GM19239 (cell line): ENCODE measurements at regions not wholly inside any gene's neighbourhood (a gene's known extent, or its start where the extent isn't known, plus 50 kb on each side); places are given as distances from the start of the nearest gene placed in this dataset.

Source experiments
- DNase-seq: peaks from one replicate; pipeline ENCODE4 v3.0.0; 2011; ENCODE audit warnings: low spot score; ENCODE audit not compliant: insufficient read length
- FAIRE-seq: peaks from 2 replicates; lab custom pipeline; 2011; peaks lifted over from hg19 to GRCh38; lab: Jason Lieb, UNC

- no peak for DNase-seq
- no peak for FAIRE-seq
Measured at GRCh38 chr2:220134756-220135534, 507.5 kb downstream of the SLC4A3 start.

- DNase-seq = no peak
- no peak for FAIRE-seq
Measured at GRCh38 chr2:220143336-220143735, 515.9 kb downstream of the SLC4A3 start.

DNA sequence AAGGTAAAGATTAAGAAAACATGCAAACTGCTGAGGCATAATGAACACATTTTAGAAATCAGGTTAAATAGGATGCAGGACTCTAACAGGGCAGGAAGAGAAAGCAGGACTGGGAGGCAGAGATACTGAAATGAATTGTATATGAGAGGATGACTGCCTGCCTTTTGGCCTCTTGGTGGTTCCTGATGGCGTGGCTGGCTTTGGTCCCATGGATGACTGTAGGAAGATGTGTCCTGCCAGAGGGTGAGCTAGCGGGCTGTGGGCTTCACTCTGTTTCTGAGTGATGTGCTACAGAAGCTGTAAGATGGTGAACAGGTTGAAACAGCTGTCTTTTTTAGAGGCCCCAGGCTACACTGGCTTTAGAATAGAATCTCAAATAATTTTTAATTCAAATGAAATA, 517.0 kb downstream of the SLC4A3 start:
- FAIRE-seq = no peak
- no peak for DNase-seq

GRCh38 chr2:220147161-220148038, 520.0 kb downstream of the SLC4A3 start:
- DNase-seq (no peak), FAIRE-seq (no peak)

- no peak for DNase-seq
- FAIRE-seq = no peak
Measured at GRCh38 chr2:220148471-220149248, 521.2 kb downstream of the SLC4A3 start.

GRCh38 chr2:220151341-220151740, 523.9 kb downstream of the SLC4A3 start:
- no peak for FAIRE-seq

GRCh38 chr2:220152281-220152935, 525.0 kb downstream of the SLC4A3 start:
- DNase-seq = no peak
- no peak for FAIRE-seq

More at GRCh38 chr2:220151341-220151740, 523.9 kb downstream of the SLC4A3 start:
- DNase-seq = no peak

- DNase-seq (no peak), FAIRE-seq (no peak)
Measured at GRCh38 chr2:220153118-220153517, 525.7 kb downstream of the SLC4A3 start.

DNA sequence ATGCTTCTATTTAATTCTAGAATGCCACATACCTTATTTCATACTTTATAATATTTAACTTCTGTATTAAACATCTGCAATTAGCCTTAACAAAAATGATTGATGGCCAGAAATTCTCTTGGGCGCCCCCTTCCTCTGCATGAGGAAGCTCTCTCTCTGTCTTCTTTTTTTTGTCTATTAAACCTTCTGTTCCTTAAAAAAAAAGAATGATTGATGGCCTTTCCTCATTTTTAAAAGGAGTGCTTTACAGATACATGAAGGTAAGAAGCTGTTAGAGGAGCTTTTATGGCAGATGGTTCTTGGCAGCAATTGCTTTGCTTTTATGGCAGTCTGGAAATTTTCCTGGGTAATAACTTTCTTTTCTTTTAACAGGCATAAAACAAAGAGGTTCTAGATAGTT, 526.9 kb downstream of the SLC4A3 start:
- FAIRE-seq (no peak), DNase-seq (no peak)

DNA sequence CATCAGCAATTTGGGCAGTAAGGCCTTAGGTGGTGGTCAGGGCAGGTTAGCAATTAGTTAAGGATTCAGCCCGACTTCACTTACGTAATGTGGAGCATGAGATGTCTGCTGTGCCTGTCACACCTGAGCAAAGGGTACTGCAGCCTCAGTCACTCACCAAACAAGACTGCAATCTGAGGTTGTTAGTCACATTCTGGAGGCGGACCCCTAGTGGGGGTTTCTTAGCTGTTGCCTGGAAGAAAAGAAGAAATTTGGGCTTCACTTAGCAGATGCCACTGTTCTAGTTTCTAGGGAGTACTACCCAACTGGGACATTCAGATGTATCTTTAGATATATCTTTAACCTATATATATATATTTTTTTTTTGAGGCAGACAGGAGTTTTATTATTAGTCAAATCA, 529.9 kb downstream of the SLC4A3 start:
- FAIRE-seq (no peak), DNase-seq (no peak)

DNA sequence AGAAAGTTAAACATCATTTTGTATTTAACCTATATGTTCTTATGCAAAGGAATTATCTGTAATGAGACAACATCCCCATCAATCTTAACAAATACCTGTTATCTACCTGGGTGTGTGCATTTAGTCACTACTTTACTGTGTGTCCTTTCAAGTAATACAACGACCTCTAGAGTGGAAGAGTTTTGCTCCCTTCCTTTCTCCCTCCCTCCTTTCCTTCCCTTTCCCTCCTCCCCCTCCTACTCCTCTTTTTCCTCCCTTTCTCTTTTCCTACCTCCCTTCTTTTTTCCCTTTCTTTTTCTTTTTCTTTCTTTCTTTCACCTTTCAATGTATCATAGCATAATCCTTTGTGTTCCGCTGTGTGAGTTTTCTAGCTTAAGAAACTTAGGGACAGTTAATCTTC, 532.3 kb downstream of the SLC4A3 start:
- no peak for DNase-seq
- FAIRE-seq = no peak

DNA sequence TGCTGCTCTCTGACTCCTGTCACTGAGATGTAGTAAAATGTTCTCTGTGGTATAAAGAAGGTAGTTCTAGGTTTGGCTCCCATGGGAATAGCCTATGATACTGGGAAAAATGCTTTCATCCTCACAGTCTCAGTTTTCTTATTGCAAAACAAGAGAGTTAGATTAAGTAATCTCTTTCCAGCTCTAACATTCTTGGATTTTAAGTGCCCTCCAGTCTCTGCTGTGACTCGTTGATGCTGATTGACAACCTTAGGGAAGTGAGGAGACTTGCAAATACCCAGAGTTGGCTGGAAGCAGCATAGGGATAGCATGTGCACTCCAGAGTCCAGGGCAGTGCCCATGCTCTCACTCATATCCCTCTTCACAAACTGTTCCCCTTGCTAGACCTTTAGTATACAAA, 534.9 kb downstream of the SLC4A3 start:
- no peak for DNase-seq
- FAIRE-seq = no peak

DNA sequence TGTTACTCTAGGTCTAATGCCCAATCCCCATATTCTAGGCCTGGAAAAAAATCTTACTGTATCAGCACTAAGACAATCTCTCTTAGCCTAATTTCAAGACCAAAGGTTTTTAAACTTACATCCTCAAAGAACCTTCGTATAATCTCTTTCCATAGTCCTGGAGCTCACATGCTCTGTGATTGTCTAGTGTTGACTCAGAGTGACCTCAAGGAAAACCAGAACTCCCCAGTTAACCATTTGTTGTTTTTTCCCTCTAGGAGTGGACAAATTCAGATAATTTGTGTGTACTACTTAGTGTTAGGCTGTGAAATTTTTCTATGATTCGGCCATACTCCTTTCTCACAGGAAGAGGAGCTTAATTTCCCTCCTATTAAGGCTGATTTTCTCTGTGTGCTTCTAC, 536.1 kb downstream of the SLC4A3 start:
- FAIRE-seq (no peak), DNase-seq (no peak)

DNA sequence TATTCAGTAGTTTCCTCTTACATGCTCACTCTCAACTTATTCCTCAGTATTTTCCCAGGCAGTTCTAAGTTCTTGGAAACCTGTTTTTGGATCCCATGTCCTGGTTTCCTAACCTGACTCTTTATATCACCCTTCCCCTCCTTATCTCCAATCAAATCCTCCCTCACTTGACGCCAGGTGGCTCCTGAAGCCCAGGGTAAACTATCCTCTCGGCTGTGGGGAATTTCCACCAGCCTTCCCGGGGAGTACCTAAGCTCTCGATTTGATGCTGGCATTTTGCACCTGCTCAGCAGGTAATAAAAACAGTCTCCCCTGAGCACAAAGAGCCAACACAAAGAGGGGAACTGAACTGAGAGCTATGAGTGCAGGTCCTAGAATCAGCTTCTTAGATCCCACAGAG, 538.0 kb downstream of the SLC4A3 start:
- FAIRE-seq = no peak
- DNase-seq = no peak

- DNase-seq (no peak), FAIRE-seq (no peak)
Measured at GRCh38 chr2:220166616-220167015, 539.2 kb downstream of the SLC4A3 start.

DNA sequence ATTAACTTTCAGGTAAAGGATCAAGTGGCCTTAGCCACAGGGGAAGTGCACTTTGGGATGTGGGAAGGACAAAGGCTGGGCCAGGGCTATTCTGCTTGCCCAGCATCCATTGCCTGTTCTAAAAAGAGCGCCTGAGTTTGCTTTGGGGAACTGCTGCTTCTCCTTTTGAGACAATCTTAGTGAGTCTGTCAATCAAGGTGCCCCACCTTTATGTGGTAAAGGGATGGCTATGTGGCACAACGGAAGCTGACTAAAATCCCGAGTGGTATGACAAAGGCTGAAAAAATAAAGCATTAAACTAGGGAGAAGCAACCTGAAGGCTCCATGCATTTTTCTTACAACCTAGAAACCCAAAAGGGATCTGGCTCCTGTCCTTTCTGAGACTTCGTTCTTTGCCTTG, 540.5 kb downstream of the SLC4A3 start:
- no peak for DNase-seq
- FAIRE-seq = no peak

DNA sequence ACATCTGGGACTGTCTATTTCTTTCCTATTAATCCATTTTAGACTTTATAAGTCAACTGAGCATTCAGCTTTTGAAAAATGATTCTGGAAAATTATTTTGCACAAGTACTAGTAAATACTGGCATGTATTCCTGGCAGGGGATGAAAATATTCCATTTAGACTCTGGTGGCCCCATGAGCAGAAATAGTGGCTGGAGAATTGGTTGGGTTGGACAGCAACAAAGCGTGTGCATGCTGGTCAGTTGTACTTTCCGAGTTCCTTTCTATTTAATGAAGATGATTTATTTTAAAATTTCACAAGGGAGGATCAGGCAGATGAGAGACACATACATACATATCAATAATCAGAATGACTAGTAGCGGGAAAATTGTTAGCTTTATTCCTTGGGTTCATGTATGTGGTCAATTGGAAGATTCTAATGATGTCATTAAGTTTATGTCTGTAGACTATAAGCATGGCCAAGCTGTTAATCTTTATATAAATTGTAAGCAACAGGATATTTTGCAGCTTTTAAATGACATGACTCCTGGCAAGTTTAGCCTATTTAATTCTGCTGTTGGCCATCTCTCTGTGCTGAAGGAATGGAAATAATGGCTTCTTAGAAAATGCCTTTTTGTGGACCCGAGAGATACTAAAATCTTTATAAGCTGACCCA, 541.6 kb downstream of the SLC4A3 start:
- DNase-seq = no peak
- FAIRE-seq = no peak

- no peak for FAIRE-seq
- DNase-seq = no peak
Measured at GRCh38 chr2:220174826-220175225, 547.4 kb downstream of the SLC4A3 start.

- DNase-seq (no peak), FAIRE-seq (no peak)
Measured at GRCh38 chr2:220175967-220176366, 548.5 kb downstream of the SLC4A3 start.
